ENCODE measurements at regions not wholly inside any gene's neighbourhood (a gene's known extent, or its start where the extent isn't known, plus 50 kb on each side); places are given as distances from the start of the nearest gene placed in this dataset.

DNA sequence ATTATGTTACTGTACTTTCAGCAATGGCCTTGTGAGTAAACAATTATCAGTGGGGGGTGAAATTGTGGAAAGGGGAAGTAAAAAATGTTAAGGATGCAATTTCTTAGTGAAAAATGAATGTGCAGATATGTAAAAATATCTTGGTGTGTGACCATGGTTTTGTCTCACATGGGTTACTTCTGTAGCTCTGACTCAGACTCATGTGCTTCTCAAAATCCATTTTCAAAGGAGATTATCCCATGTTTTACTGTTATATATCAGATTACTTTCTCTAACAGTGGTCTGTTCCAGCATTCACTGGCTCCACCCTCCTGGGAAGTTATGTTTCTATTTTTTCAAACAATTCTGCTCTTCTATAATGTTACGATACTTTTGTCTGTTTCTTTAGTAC is 298.2 kb upstream of the COL3A1 start:
- Mint-ChIP-seq H3K27ac (no peak overlapping the region), H3K4me3 (ENCODE audit: low read depth) (no peak overlapping the region), H3K4me1 (ENCODE audit: low read depth) (no peaks in the 10 kb centered on the region), H3K9me3 (ENCODE audit: low read depth) (no peaks in the 10 kb centered on the region), H3K36me3 (ENCODE audit: insufficient read depth) (no peaks in the 10 kb centered on the region), H3K27me3 (no peaks in the 10 kb centered on the region)
- TF ChIP-seq, protein P1, sequence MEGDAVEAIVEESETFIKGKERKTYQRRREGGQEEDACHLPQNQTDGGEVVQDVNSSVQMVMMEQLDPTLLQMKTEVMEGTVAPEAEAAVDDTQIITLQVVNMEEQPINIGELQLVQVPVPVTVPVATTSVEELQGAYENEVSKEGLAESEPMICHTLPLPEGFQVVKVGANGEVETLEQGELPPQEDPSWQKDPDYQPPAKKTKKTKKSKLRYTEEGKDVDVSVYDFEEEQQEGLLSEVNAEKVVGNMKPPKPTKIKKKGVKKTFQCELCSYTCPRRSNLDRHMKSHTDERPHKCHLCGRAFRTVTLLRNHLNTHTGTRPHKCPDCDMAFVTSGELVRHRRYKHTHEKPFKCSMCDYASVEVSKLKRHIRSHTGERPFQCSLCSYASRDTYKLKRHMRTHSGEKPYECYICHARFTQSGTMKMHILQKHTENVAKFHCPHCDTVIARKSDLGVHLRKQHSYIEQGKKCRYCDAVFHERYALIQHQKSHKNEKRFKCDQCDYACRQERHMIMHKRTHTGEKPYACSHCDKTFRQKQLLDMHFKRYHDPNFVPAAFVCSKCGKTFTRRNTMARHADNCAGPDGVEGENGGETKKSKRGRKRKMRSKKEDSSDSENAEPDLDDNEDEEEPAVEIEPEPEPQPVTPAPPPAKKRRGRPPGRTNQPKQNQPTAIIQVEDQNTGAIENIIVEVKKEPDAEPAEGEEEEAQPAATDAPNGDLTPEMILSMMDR (IDR thresholded peaks at IDR 0.05; ENCODE audit: unreplicated experiment) = no peak
- no peak for DNase-seq (ENCODE audit: low spot score, unreplicated experiment)

DNA sequence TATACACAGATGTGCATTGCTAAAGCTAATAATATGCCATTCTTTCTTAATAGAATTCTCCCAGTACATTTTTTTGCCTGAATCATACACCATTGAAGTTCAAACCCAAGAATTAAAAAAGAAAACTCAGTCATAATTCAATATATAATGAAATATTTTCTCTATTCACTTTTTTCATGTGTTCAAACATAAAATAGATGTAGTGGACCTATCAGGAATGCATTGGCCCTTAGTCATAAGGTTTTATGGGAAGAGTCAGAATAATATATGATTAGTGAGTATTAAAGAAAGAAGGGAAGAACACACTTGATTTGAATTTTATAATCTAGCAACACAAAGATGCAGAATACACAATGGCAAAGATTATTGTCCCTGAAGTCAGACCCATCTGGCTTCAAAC is 297.0 kb upstream of the COL3A1 start:
- no peaks in the 10 kb centered on the region for H3K36me3 Mint-ChIP-seq (ENCODE audit: insufficient read depth)
- no peaks in the 10 kb centered on the region for H3K27me3 Mint-ChIP-seq
- TF ChIP-seq, protein P1 (IDR thresholded peaks at IDR 0.05; ENCODE audit: unreplicated experiment) = no peak
- H3K4me3 Mint-ChIP-seq (ENCODE audit: low read depth) = no peak overlapping the region
- no peaks in the 10 kb centered on the region for H3K4me1 Mint-ChIP-seq (ENCODE audit: low read depth)
- DNase-seq (ENCODE audit: low spot score, unreplicated experiment) = no peak
- H3K27ac Mint-ChIP-seq = no peak overlapping the region
- no peaks in the 10 kb centered on the region for H3K9me3 Mint-ChIP-seq (ENCODE audit: low read depth)

DNA sequence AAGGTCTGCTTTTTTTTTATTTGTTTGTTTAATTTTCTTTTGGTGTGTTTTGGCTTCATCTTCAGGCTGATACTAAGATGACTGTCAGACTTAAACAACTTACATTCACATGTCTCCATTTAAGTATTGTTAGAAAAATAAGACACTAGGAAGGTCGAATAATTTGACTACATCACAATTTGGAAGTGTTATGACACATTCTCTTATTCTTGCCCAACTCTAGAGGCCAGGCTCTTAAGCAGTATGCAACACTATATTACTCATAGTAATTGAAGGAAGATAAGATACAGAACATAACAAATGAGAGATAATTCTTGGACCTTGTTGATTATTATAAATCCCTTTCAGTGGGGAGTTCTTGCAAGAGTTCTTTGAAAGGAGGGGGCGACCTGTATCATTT is 295.3 kb upstream of the COL3A1 start:
- TF ChIP-seq, protein P1 (IDR thresholded peaks at IDR 0.05; ENCODE audit: unreplicated experiment) = no peak
- DNase-seq (ENCODE audit: low spot score, unreplicated experiment) = no peak
- Mint-ChIP-seq H3K27ac (no peak overlapping the region), H3K4me3 (ENCODE audit: low read depth) (no peak overlapping the region), H3K9me3 (ENCODE audit: low read depth) (no peaks in the 10 kb centered on the region), H3K27me3 (no peaks in the 10 kb centered on the region), H3K36me3 (ENCODE audit: insufficient read depth) (no peaks in the 10 kb centered on the region), H3K4me1 (ENCODE audit: low read depth) (no peaks in the 10 kb centered on the region)

DNA sequence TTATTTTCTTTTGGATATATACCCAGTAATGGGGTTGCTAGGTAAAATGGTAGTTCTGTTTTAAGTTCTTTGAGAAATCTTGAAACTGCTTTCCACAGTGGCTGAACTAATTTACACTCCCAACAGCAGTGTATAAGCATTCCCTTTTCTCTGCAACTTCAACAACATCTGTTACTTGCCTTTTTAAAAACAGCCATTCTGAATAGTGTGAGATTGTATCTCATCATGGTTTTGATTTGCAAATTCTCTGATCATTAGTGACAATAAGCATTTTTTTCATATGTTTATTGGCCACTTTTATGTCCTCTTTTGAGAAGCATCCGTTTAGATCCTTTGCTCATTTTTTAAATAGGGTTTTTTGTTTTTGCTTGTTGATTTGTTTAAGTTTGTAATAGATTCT is 291.3 kb upstream of the COL3A1 start:
- Mint-ChIP-seq H3K9me3 (ENCODE audit: low read depth) (peaks cover 1% of the 10 kb centered on the region), H3K4me3 (ENCODE audit: low read depth) (no peak overlapping the region), H3K36me3 (ENCODE audit: insufficient read depth) (no peaks in the 10 kb centered on the region), H3K27me3 (no peaks in the 10 kb centered on the region), H3K27ac (no peak overlapping the region), H3K4me1 (ENCODE audit: low read depth) (no peaks in the 10 kb centered on the region)
- TF ChIP-seq, protein P1 (IDR thresholded peaks at IDR 0.05; ENCODE audit: unreplicated experiment) = no peak
- no peak for DNase-seq (ENCODE audit: low spot score, unreplicated experiment)

DNA sequence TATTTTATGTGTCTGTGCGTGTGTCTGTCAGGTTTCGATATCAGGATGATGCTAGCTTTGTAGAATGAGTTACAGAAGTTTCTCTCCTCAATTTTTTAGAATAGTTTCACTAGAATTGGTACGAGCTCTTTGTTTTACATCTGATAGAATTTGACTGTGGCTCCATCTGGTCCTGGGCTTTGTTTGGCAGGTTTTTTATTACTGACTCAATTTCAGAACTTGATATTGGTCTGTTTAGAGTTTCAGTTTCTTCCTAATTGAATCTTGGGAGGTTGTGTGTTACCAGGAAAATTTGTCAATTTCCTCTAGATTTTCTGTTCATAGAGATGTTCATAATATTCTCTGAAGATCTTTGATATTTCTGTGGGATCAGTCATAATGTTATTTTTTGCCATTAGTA is 289.4 kb upstream of the COL3A1 start:
- Mint-ChIP-seq H3K9me3 (ENCODE audit: low read depth) (peaks cover 6% of the 10 kb centered on the region), H3K4me3 (ENCODE audit: low read depth) (no peak overlapping the region), H3K36me3 (ENCODE audit: insufficient read depth) (no peaks in the 10 kb centered on the region), H3K27me3 (no peaks in the 10 kb centered on the region), H3K4me1 (ENCODE audit: low read depth) (no peaks in the 10 kb centered on the region), H3K27ac (no peak overlapping the region)
- DNase-seq (ENCODE audit: low spot score, unreplicated experiment) = no peak
- TF ChIP-seq, protein P1 (IDR thresholded peaks at IDR 0.05; ENCODE audit: unreplicated experiment) = no peak

All from progenitor cell of endocrine pancreas (in vitro differentiated cells).